Islet precursor cell (in vitro differentiated cells): ENCODE measurements at regions not wholly inside any gene's neighbourhood (a gene's known extent, or its start where the extent isn't known, plus 50 kb on each side); places are given as distances from the start of the nearest gene placed in this dataset.
"Not testable (repeated sequence)": the region's sequence is repeated elsewhere in the genome, so short reads cannot be mapped to it uniquely, and the experiment has no call there.

Experiments
- DNase-seq: peaks from one replicate; pipeline ENCODE4 v3.0.0-alpha.2; 2018

- no peak for DNase-seq
Observed at GRCh38 chr20:47906348-47906660, 121.0 kb upstream of the SULF2 start.

- DNase-seq = no peak
Observed at GRCh38 chr20:47905628-47906347, 120.5 kb upstream of the SULF2 start.

DNA sequence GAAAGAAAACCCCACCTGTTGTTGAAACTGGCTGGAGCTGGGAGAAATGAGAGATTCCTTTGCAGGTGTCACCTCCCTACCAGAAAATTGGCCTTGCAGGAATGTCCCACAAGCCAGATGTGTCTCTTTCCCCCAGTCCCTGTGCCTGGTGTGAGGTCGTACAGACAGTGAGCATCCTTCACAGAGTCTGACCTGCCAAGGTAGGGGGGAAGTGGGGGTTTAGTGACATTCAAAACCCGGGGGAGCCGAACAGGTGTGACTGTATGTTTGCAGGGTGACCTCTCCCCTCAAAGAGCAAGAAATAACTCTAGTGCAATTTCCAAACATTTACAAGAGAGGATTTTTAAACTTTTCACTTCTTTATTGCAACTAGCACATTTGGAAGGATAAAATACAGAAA, 117.7 kb upstream of the SULF2 start:
- DNase-seq = not testable (repeated sequence)

DNA sequence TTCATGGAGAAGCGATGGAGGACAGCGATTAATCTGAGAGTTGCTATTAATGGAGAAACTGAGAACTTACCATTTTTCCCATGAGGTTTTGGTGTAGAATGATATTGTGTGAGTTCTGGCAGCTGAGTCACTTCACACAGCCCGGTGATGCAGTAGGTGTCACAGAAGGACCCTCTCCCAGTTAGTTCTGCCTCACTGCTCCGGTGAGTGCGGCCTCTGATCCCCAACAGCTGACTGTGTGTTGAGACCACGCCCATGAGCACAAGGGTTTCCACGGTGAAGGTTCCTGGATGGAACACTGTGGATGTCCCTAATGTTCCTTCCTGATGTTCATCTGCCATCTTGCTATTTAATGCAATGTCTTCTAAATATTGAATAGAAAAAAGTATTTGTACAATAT, 114.0 kb upstream of the SULF2 start:
- DNase-seq = not testable (repeated sequence)

DNA sequence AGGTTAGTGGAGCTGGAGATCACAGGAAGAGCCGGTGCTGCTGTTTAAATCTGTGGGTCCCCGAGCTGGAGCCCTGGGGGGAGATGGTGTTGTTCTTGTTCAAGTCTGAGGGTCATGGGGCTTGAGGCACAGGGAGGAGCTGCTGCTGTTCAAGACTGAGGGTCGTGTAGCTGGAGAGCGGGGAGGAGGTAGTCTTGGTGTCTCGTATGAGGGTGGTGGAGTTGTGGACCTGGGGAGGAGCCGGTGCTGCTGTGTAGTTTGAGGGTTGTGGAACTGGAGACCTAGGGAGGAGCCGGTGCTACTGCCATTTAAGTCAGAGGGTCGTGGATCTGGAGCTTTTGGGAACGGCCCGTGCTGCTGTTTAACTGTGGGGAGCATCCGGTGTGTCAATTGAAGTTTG, 112.2 kb upstream of the SULF2 start:
- DNase-seq = no peak

DNA sequence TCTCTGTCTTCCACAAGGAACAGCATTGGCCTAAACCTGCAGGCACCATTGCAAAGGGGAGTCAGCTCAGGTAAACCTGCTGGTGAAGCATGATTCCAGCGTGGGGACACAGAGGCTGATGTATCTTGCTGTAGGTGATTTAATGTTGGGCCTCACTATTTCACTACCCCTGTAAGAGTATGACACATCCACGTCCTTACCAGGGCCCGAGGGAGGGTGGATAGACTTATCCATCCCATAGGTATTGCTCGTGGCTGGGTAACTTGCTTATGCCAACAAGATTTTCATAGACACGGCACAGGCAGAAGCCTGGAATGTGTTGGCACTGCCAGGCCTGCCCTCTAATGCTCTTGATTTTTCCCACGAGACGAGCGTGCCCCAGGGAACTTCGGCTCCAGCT, 107.4 kb upstream of the SULF2 start:
- not testable (repeated sequence) for DNase-seq

- DNase-seq = not testable (repeated sequence)
Observed at GRCh38 chr20:47890708-47891107, 105.4 kb upstream of the SULF2 start.

DNA sequence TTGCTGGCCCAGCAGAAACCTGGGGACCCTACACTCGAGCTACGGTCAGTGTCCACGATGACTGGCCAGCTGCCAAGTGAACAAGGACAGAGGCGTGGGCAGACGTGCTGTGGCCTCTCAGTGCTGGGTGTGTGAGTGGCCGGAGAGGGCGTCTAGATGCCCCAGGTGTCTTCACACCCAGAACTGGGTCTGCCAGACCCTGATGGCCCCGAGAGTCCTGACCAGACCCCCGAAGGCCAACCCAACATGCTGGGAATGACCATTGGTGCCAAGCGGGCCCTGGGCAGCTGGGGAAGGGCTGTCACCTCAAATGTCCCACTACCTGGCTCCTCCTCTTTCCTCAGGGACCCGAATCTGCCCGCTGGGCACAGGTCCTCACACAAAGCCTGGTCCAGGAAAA, 104.5 kb upstream of the SULF2 start:
- not testable (repeated sequence) for DNase-seq

- DNase-seq = no peak
Observed at GRCh38 chr20:47888351-47888750, 103.1 kb upstream of the SULF2 start.

GRCh38 chr20:47887477-47888080, 102.3 kb upstream of the SULF2 start:
- DNase-seq = no peak

- no peak for DNase-seq
Observed at GRCh38 chr20:47887064-47887463, 101.8 kb upstream of the SULF2 start.

DNA sequence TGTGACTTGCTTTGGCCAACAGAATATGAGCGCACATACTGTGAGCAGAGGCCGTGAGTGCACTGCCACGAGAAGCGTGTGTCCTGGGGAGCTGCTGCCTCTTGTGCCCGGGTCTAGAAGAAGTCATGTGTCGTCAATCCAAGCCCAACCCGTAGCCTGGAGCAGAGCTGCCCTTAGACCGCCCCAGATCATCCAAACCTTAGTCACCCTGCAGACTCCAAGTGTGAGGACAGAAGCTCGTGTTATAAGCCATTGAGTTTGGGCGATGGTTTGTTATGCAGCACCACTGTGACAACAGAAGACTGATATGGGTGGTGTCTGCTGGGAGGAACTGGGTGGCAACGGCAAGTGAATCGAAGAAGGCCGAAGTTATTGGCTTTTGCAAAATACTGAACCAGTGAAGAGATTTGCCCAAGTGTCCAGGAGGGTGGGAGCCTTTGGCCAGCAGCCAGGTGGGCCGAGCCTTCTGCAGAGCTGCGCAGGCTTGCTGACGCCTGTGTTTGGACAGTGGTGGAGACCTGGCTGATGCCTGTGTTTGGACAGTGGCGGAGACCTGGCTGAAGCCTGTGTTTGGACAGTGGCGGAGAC, 101.3 kb upstream of the SULF2 start:
- no peak for DNase-seq

- DNase-seq = no peak
Observed at GRCh38 chr20:47885909-47886453, 100.7 kb upstream of the SULF2 start.

DNA sequence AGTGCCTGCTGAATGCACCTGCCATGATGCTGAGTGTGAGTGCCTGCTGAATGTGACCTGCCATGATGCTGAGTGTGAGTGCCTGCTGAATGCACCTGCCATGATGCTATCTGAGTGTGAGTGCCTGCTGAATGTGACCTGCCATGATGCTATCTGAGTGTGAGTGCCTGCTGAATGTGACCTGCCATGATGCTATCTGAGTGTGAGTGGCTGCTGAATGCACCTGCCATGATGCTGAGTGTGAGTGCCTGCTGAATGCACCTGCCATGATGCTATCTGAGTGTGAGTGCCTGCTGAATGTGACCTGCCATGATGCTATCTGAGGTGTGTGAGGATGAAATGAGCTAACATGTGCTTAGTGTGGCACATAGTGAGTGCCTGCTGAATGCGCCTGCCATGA, 98.7 kb upstream of the SULF2 start:
- DNase-seq = not testable (repeated sequence)

DNA sequence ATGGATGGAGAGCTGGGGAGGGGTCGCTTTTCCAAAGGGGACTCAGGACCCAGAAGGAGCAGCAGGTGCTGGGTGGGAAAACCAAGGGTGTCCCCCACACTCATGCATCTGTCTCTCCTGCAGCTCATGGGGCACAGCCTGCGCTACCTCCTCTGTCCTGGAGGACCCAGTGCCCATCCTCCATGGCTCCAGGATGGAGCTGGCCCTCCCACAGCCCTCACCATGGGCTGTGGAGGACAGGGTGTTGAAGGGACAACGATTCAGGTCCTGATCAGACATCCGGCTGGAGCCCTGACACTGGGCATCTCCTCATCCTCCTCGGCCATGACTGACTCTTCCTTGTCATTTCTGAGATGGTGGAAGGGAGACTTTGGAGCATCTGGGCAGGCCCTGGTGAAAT, 97.9 kb upstream of the SULF2 start:
- no peak for DNase-seq

- no peak for DNase-seq
Observed at GRCh38 chr20:47879771-47880170, 94.5 kb upstream of the SULF2 start.

DNA sequence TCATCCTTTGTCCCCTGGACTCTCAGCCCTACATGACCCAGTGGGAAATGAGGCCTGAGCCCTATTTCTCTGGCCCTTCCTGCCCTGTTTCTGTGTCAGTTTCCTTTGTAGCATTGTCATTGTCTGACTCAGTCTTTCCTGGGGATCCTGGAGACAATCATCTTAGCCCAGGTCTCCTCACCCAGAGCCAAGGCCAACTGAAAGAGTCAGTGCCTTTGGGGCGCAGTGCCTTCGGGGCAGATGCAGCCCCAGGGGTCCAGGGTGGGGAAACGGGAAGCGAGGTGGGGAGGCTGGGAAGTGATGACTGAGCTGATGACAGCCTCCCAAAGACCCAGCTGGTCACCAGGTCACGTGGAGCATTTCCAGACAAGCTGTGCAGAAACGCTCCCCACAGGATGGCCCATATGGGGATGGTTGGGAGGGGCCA, 93.3 kb upstream of the SULF2 start:
- no peak for DNase-seq

DNA sequence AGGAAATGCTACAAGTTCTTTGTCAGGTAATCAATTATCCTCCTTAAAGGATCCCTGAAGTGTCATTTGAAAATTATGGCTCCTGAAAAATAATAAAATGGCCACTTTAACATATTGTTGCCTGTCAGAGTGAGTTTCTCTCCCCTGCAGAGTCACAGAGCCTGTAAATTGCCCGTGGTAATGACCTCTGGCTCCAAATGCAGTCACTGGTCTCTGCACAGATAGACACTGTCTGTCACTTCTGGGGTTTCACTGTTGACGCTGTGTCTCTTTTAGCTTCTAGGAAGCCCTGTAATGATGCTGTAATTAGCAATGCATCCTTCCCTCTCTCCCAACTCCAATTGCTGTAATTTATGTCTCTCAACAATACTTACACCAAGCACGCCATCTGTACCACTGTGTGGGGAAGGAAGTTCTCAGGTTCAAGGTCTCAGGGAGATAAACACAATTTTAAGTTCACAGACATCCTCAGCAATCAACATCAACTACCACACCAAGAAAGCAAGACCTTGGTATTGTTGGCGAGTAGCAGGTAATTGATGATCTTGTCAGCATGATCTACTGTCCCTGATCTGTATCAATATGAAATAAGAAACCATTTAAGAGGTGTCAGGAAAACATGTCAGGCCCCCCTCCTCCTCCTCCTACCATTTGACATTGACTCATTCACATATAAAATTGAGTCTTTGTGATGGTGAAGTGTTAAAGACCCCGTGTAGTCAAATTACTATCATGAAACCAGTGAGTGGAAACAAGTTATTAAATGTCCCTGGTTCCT, 91.2 kb upstream of the SULF2 start:
- DNase-seq = no peak

DNA sequence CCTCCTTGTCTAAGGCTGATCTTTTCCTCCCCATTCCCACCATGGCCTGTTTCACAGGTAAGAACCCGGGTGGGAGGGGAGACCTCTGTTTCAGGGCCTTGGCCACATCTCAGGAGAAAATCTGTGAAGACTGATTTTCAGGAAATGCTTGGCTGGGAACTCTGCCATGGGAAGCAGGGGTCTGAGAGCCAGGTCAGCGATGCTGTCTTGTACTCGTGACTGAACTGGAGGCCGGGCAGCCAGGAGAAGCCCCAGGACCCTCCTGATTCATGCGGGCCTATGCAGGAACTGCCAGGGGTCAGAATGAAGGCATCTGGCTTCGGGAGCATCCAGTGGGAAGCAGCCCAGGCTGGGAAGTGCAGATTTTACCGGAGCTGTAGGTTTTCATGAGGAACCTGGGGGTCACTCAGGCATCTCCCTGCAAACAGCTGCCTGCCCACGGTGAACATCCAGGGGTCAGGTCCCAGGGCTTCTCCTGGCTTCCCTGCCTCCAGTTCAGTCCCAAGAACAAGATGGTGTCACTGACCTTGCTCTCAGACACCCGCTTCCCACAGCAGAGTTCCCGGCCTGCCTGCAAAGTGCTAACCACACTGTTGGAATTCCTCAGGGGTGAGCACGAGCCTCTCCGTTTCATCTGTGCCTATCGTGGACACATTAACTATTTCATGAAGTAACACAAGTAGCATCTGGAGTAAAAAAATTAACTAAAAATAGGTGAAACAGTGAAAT, 90.2 kb upstream of the SULF2 start:
- DNase-seq = peak; percentile 77

GRCh38 chr20:47872341-47872740, 87.1 kb upstream of the SULF2 start:
- DNase-seq = peak; percentile 60

GRCh38 chr20:47870475-47870874, 85.2 kb upstream of the SULF2 start:
- DNase-seq = no peak

GRCh38 chr20:47868744-47869143, 83.5 kb upstream of the SULF2 start:
- no peak for DNase-seq

GRCh38 chr20:47868236-47868635, 83.0 kb upstream of the SULF2 start:
- no peak for DNase-seq
